D721Med (cell line): ENCODE measurements at regions not wholly inside any gene's neighbourhood (a gene's known extent, or its start where the extent isn't known, plus 50 kb on each side); places are given as distances from the start of the nearest gene placed in this dataset.
"Not testable (repeated sequence)": the region's sequence is repeated elsewhere in the genome, so short reads cannot be mapped to it uniquely, and the experiment has no call there.

Experiments
- DNase-seq: peaks from one replicate; pipeline ENCODE4 v3.0.0; 2011; ENCODE audit warnings: low spot score; ENCODE audit not compliant: insufficient read length
- FAIRE-seq: peaks from 2 replicates; lab custom pipeline; 2011; peaks lifted over from hg19 to GRCh38; lab: Jason Lieb, UNC
- TF ChIP-seq, protein P1 (sequence below): IDR thresholded peaks from 2 replicates; pipeline ENCODE4 v1.5.1; 2012; ENCODE audit warnings: mild to moderate bottlenecking, control low read depth; ENCODE audit not compliant: insufficient read depth; ENCODE audit errors: missing control alignments

DNA sequence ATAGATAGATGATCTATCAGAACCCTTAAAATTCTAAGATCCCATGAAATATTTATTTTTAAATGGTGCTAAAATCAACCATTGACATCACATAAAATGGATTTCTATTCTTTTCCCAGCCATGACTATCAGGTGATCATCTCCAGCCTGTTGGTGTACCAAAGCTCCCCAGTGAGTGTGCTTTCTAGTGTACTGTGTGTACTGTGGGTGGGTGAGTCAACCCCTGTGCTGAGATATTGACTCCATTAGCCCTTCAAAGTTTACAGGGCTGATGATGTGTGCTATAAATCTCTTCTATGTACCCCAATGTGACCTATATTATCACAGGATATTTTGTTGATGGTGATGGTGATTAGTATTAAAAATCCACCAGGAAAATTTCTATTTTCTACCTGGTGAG lies 344.6 kb downstream of the MMUT start:
- FAIRE-seq = no peak

DNA sequence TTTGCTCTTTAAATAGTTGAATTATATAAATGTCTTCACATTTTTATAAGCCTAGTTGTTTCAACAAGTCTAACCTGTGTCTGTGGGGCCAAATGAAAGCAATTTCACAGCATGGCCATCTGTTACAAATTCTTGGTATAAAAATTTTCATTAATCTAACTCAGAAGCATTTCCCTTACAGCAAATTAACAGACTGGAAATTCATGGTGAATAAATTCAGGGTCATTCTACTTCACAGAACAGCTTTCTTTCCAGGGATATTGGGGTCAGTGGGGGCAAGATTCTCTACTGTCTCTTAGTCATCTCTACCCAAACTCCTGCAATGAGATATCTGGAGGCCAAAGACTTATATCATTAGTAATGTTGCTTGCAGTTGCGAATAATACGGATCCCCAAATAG lies 352.1 kb downstream of the MMUT start:
- FAIRE-seq (no peak), DNase-seq (no peak)
- TF ChIP-seq, protein P1, sequence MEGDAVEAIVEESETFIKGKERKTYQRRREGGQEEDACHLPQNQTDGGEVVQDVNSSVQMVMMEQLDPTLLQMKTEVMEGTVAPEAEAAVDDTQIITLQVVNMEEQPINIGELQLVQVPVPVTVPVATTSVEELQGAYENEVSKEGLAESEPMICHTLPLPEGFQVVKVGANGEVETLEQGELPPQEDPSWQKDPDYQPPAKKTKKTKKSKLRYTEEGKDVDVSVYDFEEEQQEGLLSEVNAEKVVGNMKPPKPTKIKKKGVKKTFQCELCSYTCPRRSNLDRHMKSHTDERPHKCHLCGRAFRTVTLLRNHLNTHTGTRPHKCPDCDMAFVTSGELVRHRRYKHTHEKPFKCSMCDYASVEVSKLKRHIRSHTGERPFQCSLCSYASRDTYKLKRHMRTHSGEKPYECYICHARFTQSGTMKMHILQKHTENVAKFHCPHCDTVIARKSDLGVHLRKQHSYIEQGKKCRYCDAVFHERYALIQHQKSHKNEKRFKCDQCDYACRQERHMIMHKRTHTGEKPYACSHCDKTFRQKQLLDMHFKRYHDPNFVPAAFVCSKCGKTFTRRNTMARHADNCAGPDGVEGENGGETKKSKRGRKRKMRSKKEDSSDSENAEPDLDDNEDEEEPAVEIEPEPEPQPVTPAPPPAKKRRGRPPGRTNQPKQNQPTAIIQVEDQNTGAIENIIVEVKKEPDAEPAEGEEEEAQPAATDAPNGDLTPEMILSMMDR = no peak

More for the DNA sequence above, 344.6 kb downstream of the MMUT start:
- DNase-seq = no peak
- TF ChIP-seq, protein P1 = no peak

DNA sequence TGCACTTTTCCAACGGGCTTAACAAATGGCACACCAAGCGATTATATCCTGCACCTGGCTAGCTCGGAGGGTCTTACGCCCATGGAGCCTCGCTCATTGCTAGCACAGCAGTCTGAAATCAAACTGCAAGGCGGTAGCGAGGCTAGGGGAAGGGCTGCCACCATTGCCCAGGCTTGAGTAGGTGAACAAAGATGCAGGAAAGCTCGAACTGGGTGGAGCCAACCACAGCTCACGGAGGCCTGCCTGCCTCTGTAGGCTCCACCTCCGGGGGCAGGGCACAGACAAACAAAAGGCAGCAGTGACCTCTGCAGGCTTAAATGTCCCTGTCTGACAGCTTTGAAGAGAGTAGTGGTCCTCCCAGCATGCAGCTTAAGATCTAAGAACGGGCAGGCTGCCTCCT lies 365.4 kb downstream of the MMUT start:
- not testable (repeated sequence) for FAIRE-seq, DNase-seq

DNA sequence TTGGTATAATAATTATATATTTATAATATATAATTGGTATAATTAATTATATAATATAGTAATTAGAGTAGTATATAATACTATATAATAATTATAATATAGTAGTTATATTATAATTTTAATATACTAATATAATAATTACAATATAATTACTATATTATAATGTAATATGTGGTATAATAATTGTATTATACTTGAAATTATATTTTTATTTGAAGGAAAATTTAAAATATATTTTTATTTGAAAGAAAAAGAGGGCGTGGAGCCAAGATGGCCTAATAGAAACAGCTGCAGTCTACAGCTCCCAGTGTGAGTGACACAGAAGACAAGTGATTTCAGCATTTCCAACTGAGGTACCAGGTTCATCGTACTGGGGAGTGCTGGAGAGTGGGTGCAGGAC lies 365.9 kb downstream of the MMUT start:
- TF ChIP-seq, protein P1 = no peak
- FAIRE-seq (no peak), DNase-seq (no peak)

GRCh38 chr6:49088631-49089030 lies 374.4 kb downstream of the MMUT start:
- TF ChIP-seq, protein P1 = no peak
- no peak for FAIRE-seq

GRCh38 chr6:49087369-49087768 lies 375.7 kb downstream of the MMUT start:
- TF ChIP-seq, protein P1 = no peak
- DNase-seq (no peak), FAIRE-seq (no peak)

More at GRCh38 chr6:49088631-49089030, 374.4 kb downstream of the MMUT start:
- DNase-seq = no peak

DNA sequence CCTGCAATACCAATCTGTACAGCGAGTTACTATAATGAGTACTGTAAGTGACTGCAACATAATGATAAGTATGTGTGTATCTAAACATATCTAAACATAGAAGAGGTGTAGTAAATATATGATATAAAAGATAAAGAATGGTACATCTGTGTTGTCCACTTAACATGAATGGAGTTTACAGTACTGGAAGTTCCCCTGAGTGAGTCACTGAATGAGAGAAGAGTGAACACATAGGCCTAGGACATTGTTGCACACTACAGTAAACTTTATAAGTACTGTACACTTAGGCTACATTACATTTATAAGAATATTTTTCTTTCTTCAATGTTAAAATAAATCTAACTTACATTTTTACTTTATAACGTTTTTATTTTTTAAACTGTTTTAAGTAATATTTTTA lies 380.4 kb downstream of the MMUT start:
- DNase-seq = no peak
- TF ChIP-seq, protein P1 = no peak
- FAIRE-seq = no peak
